ENCODE measurements at regions not wholly inside any gene's neighbourhood (a gene's known extent, or its start where the extent isn't known, plus 50 kb on each side); places are given as distances from the start of the nearest gene placed in this dataset.

DNA sequence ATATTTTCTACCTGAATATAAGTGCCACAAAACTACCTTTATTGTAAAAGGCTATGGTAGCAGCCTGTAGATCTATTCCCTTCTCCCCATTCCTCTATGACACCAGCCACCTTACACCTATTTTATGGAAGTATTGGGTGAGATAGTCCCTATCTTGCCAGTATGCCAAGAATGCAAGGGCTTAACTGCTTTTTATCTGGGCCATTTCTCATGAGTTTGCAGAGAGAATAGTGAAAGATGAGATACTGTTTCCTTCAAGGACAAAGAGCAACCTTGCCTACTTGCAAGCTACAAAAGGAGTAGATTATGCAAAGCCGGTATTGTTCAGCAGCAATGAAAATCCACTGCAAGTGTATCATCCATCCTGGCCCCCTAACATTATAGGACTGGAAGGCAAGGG, 1775.6 kb upstream of the SEL1L start:
- DNase-seq = no peak
- H3K36me3 Mint-ChIP-seq (ENCODE audit: low read depth) = no peaks in the 10 kb centered on the region
- H3K27ac Mint-ChIP-seq = no peak overlapping the region
- no peak overlapping the region for H3K4me3 Mint-ChIP-seq
- peaks cover 4% of the 10 kb centered on the region for H3K9me3 Mint-ChIP-seq
- H3K4me1 Mint-ChIP-seq = no peaks in the 10 kb centered on the region
- H3K27me3 Mint-ChIP-seq = no peaks in the 10 kb centered on the region
- intact Hi-C loops (cut with micrococcal nuclease) = no loop called here

DNA sequence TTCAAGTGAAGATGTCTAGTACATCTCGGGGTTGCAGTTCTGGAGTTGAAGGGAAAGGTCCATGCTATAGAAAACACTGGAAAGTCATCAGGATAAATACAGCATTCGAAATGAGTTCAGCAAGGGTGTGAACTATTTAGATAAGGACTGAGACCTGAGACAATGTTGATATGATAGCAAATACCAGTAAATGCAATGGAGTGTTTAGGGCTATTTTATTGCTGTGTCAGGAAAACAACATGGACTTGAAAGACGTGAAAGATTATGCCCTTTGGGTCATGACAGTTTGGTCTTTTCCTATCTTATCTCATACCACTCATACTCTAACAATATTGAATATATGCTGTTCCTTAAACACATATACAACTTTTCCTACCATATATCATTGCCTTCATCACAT, 1776.2 kb upstream of the SEL1L start:
- Mint-ChIP-seq H3K9me3 (peaks cover 4% of the 10 kb centered on the region), H3K36me3 (ENCODE audit: low read depth) (no peaks in the 10 kb centered on the region), H3K27ac (no peak overlapping the region), H3K27me3 (no peaks in the 10 kb centered on the region), H3K4me1 (no peaks in the 10 kb centered on the region), H3K4me3 (no peak overlapping the region)
- intact Hi-C loops (cut with micrococcal nuclease) = no loop called here
- no peak for DNase-seq

DNA sequence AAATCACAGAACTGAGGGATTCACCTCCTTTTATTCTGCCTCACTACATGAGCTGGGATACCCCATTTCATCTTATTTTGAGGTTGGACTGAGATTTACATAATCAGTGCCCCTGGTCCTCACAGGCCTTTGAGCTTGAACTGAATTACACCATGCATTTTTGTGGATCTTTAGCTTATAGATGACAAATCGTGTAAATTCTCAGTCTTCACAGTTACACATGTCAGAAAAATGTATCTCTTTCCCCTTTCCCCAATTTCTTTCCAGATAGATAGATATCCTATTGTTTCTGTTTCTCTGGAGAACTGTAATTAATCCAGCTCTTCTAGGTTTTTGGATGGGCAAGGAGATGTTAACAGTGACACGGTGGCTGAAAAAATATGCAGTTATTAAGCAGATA, 1778.9 kb upstream of the SEL1L start:
- Mint-ChIP-seq H3K27ac (no peak overlapping the region), H3K27me3 (no peaks in the 10 kb centered on the region), H3K9me3 (peaks cover 4% of the 10 kb centered on the region), H3K4me3 (no peak overlapping the region), H3K36me3 (ENCODE audit: low read depth) (no peaks in the 10 kb centered on the region), H3K4me1 (no peaks in the 10 kb centered on the region)
- intact Hi-C loops (cut with micrococcal nuclease) = no loop called here
- DNase-seq = no peak

DNA sequence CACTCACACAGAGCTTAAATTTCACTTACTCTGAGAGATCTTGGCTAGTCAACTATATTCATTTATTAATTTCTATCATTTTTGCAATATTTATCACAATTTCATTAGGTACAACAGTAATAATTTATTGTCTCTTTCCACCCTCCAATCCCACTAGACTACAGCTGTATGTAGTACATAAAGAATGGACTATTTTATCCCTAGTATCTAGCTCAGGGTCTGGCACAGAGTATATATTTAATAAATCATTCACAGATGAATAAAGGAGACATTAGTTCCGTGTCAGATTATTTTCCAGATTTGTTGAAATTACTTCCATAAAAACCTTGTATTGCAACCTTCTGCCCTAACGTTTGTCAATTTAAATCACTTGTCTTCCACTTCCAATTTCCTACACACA, 1781.1 kb upstream of the SEL1L start:
- Mint-ChIP-seq H3K36me3 (ENCODE audit: low read depth) (no peaks in the 10 kb centered on the region), H3K9me3 (peaks cover 4% of the 10 kb centered on the region), H3K27me3 (no peaks in the 10 kb centered on the region), H3K4me1 (no peaks in the 10 kb centered on the region), H3K27ac (no peak overlapping the region), H3K4me3 (no peak overlapping the region)
- intact Hi-C loops (cut with micrococcal nuclease) = no loop called here
- DNase-seq = no peak

DNA sequence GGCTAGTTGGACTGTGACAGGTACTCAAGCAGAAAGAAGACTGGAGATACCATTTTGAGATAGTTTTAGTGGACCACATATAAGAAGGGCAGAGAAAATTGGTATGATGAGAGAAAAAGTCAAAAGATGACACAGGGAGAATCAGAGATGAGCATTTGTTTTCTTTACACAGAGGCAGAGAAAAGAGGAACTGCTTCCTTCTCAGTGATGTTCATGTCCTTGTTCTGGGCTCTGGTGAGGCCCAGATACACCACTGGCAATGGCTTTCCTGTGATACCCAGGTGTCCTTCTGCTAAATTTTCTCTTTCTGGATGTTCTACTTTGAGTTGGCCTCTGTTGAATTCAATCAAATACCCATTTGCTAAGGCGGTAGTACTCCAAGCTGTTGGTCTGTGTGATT, 1782.7 kb upstream of the SEL1L start:
- H3K9me3 Mint-ChIP-seq = no peaks in the 10 kb centered on the region
- H3K36me3 Mint-ChIP-seq (ENCODE audit: low read depth) = no peaks in the 10 kb centered on the region
- DNase-seq = no peak
- no peak overlapping the region for H3K27ac Mint-ChIP-seq
- intact Hi-C loops (cut with micrococcal nuclease) = no loop called here
- H3K27me3 Mint-ChIP-seq = no peaks in the 10 kb centered on the region
- H3K4me1 Mint-ChIP-seq = no peaks in the 10 kb centered on the region
- H3K4me3 Mint-ChIP-seq = no peak overlapping the region

DNA sequence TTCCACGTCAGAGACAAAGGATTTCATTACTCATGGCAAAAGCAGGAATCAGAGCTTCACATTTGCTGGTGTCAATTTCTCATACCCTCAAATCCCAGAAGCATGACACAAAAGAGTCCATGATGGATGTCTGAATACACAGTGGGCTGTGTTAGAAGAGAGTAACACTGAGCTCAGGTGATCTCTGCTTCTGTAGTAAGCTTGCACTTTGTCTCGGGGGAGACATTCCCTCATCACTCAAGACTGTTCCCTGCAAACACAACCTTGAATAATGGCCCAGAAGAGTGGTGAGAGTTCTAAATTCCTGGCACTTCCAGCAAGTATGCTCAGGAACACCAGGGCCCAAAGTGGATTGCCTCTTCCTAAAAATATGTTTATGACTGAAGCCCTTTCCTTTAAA, 1787.2 kb upstream of the SEL1L start:
- DNase-seq = no peak
- H3K4me3 Mint-ChIP-seq = no peak overlapping the region
- H3K9me3 Mint-ChIP-seq = no peaks in the 10 kb centered on the region
- no peak overlapping the region for H3K27ac Mint-ChIP-seq
- no peaks in the 10 kb centered on the region for H3K27me3 Mint-ChIP-seq
- intact Hi-C loops (cut with micrococcal nuclease) = no loop called here
- no peaks in the 10 kb centered on the region for H3K36me3 Mint-ChIP-seq (ENCODE audit: low read depth)
- no peaks in the 10 kb centered on the region for H3K4me1 Mint-ChIP-seq

DNA sequence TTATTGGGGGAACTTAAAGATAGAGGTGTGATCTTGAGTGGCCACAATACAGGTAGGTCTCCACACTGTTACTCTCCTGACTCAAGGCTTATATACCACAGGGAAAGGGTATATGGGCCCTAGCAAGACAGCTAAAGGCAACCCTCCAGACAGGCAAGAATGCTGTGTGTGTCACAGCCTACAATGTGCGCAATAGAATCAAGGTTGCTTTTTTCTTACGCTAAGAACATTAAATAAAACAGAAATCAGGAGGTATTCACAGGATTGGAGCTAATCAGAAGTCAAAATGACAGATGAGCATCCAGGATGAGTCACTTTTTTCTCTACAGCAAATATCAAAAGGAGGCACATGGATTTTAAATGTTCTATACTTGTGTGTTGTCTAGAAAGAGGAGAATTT, 1797.9 kb upstream of the SEL1L start:
- intact Hi-C loops (cut with micrococcal nuclease) = no loop called here
- H3K9me3 Mint-ChIP-seq = peaks cover 6% of the 10 kb centered on the region
- no peaks in the 10 kb centered on the region for H3K27me3 Mint-ChIP-seq
- no peak overlapping the region for H3K4me3 Mint-ChIP-seq
- H3K36me3 Mint-ChIP-seq (ENCODE audit: low read depth) = no peaks in the 10 kb centered on the region
- no peaks in the 10 kb centered on the region for H3K4me1 Mint-ChIP-seq
- no peak for DNase-seq
- no peak overlapping the region for H3K27ac Mint-ChIP-seq

DNA sequence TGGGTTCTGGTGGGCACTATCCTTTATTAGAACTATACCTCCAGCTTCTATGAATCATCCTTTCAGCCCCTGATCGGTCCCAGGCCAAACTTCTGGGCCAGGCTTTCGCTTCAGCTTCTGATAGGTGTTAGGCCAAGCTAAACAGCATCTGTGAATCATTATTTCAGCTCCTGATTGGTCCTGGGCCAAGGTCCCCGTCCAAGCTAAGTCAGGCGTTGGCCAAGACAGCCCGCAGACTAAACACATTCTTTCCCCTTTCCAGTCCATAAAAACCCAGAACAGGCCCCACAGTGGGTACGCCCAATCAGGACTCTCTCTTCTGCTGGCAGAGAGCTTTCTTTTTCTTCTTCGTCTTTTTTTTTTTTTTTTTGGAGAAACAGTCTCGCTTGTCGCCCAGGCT, 1808.9 kb upstream of the SEL1L start:
- no peak for DNase-seq
- H3K9me3 Mint-ChIP-seq = peaks cover 3% of the 10 kb centered on the region
- H3K4me1 Mint-ChIP-seq = no peaks in the 10 kb centered on the region
- no peaks in the 10 kb centered on the region for H3K27me3 Mint-ChIP-seq
- no peak overlapping the region for H3K27ac Mint-ChIP-seq
- intact Hi-C loops (cut with micrococcal nuclease) = no loop called here
- H3K36me3 Mint-ChIP-seq (ENCODE audit: low read depth) = no peaks in the 10 kb centered on the region
- H3K4me3 Mint-ChIP-seq = no peak overlapping the region

DNA sequence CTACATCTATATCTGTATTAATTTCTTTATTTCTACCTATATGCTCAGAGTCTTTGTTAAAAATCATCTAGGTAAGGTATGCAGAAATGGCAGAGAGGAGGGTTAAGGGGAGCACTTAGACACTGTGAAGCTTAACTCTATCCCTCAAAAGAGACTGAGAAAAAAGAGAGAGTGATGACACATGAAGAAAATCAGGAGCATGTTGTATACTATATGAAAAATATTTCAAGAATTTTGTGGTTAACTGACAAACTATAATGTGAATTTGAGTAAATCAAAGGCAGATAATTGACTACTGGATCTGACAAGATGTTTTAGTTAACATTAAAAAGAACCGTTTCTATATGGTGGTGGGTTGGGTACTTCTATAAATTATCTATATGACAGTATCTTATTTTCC, 1814.2 kb upstream of the SEL1L start:
- Mint-ChIP-seq H3K36me3 (ENCODE audit: low read depth) (no peaks in the 10 kb centered on the region), H3K4me3 (no peak overlapping the region), H3K27me3 (no peaks in the 10 kb centered on the region), H3K4me1 (no peaks in the 10 kb centered on the region), H3K9me3 (peaks cover 5% of the 10 kb centered on the region), H3K27ac (no peak overlapping the region)
- intact Hi-C loops (cut with micrococcal nuclease) = no loop called here
- DNase-seq = no peak

DNA sequence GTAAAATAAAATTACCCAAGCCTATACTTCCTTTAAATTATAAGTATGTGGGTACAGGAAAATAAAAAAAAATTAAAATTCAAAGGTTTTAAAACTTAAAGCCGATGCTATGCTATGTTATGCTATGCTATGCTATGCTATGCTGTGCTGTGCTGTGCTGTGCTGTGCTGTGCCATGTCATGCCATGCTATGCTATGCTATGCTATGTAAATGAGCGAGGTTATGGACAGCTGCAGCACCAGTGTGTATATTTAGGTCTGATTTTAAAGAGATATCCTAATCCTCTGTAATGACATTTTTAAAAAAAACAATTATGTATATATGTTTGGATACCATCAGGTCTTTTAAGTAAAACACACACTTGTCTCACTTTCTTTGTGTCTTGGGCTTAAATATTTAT, 1822.0 kb upstream of the SEL1L start:
- no peaks in the 10 kb centered on the region for H3K27me3 Mint-ChIP-seq
- H3K4me1 Mint-ChIP-seq = no peaks in the 10 kb centered on the region
- H3K27ac Mint-ChIP-seq = no peak overlapping the region
- H3K9me3 Mint-ChIP-seq = peaks cover 8% of the 10 kb centered on the region
- intact Hi-C loops (cut with micrococcal nuclease) = no loop called here
- H3K36me3 Mint-ChIP-seq (ENCODE audit: low read depth) = no peaks in the 10 kb centered on the region
- DNase-seq = no peak
- no peak overlapping the region for H3K4me3 Mint-ChIP-seq

DNA sequence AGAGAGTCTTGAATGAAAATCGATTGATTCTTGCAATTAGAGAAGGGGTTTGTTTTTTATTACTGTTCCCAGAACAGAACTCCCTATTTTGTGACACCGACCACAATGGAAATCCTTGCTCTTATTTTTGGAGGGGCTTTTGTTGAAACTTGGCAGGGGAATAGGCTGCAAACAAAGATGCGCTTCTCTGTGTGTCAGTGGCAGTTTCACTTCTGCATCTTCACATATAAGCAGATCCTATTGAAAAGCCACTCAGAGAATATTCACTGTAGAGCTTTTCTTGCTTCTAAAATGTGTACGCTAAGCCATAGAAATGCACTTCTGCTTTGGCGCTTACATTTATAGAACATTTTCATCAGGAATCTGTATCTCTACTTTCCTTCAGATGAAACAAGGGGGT, 1822.4 kb upstream of the SEL1L start:
- Mint-ChIP-seq H3K4me1 (no peaks in the 10 kb centered on the region), H3K27ac (no peak overlapping the region), H3K4me3 (no peak overlapping the region), H3K36me3 (ENCODE audit: low read depth) (no peaks in the 10 kb centered on the region), H3K27me3 (no peaks in the 10 kb centered on the region), H3K9me3 (peaks cover 8% of the 10 kb centered on the region)
- intact Hi-C loops (cut with micrococcal nuclease) = no loop called here
- DNase-seq = no peak

DNA sequence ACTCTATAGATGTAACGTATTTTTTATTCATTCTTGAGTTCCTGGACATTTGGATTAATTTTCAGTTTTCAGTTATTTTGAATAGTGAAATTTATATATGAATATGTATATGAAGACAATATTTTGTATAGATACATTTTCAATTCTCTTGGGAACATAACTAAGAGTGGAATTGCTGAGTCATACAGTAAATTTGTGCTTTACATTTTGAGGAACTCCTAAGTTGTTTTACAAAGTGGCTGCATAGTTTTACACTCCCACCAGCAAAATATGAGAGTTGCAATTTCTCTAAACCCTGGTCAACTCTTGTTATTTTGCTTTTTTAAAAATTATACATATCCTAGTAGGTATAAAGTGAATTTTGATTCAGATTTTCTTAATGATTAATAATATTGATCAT, 1838.6 kb upstream of the SEL1L start:
- Mint-ChIP-seq H3K36me3 (ENCODE audit: low read depth) (no peaks in the 10 kb centered on the region), H3K4me3 (no peak overlapping the region), H3K27ac (no peak overlapping the region), H3K9me3 (peaks cover 5% of the 10 kb centered on the region), H3K27me3 (no peaks in the 10 kb centered on the region), H3K4me1 (no peaks in the 10 kb centered on the region)
- intact Hi-C loops (cut with micrococcal nuclease) = no loop called here
- DNase-seq = no peak

DNA sequence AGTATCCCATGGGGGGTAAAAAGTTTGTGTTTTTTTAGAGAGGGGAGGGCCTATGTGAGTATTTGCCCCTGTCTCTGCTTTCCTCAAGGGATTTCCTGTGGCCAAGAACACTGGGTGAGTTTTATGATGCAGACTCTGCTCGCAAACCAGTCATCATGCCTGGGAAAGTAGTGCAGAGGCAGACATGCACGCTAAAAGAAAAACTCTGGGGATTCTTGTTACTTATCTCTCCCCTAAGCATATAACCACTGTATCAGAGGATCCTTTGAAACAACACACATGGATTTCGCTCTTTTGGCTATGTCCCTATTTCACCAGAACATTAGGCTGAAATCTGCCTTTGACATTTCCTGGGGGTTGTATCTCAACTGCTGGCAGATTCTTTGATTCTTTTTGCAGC, 1845.8 kb upstream of the SEL1L start:
- Mint-ChIP-seq H3K4me1 (no peaks in the 10 kb centered on the region), H3K9me3 (peaks cover 8% of the 10 kb centered on the region), H3K27me3 (no peaks in the 10 kb centered on the region), H3K4me3 (no peak overlapping the region), H3K27ac (no peak overlapping the region), H3K36me3 (ENCODE audit: low read depth) (no peaks in the 10 kb centered on the region)
- no peak for DNase-seq
- intact Hi-C loops (cut with micrococcal nuclease) = no loop called here

DNA sequence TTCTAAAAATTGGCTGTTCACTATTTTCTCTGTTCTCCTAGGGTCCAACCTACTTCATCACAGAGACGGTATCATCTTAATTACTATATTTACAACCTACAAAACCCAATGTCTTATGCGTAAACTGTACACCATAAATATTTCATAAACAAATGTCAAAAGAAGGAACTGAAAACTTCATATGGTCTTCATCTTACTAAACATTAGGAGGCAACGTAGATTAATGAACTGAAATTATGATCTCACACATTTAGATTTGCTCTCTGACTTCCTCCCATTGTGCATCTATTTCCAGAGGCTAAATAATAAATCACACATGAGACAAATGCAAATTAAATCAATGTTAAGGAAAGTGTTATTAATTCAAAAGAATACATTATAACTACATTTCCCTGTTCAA, 1850.6 kb upstream of the SEL1L start:
- Mint-ChIP-seq H3K27me3 (no peaks in the 10 kb centered on the region), H3K4me1 (no peaks in the 10 kb centered on the region), H3K4me3 (no peak overlapping the region), H3K9me3 (peaks cover 7% of the 10 kb centered on the region), H3K27ac (no peak overlapping the region), H3K36me3 (ENCODE audit: low read depth) (no peaks in the 10 kb centered on the region)
- no peak for DNase-seq
- intact Hi-C loops (cut with micrococcal nuclease) = no loop called here

DNA sequence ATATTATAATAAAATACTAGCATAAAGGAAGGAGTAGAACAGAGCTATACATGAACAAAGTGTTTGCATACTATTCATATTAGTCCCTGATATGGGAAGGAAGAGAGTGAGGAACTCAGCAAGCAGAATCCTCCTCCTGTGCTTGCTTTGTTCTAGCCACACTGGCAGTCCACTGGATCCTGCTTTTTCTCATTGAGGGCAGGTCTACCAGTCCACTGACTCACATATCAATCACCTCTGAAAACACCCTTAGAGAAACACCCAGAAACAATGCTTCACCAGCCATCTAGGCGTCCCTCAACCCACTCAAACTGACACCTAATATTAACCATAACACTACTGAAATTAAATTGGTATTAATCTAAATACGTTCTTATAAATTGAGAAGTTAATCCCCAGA, 1861.7 kb upstream of the SEL1L start:
- Mint-ChIP-seq H3K4me1 (no peaks in the 10 kb centered on the region), H3K36me3 (ENCODE audit: low read depth) (no peaks in the 10 kb centered on the region), H3K27ac (no peak overlapping the region), H3K9me3 (no peaks in the 10 kb centered on the region), H3K4me3 (no peak overlapping the region), H3K27me3 (no peaks in the 10 kb centered on the region)
- no peak for DNase-seq
- intact Hi-C loops (cut with micrococcal nuclease) = no loop called here

DNA sequence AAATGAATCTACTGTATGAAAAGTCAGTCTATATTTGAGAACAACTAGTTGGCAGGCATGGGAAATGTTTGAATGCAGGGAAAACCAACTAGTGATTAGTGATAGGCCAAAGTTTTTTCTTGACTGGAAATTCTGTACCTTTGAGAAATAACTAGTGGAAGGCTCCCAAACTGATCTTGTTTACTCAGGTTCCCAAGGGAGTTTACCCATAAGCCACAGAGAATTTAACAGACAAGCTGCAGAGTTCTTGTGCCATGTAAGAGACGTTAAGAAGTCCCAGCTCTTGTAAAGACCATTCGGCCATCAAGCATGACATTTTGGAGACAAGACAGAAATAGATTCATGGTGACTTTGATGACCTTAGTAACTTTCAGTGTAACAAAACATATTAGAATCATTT, 1882.8 kb upstream of the SEL1L start:
- no peak overlapping the region for H3K4me3 Mint-ChIP-seq

More for the DNA sequence above, 1882.8 kb upstream of the SEL1L start:
- no peaks in the 10 kb centered on the region for H3K27me3 Mint-ChIP-seq
- no peaks in the 10 kb centered on the region for H3K4me1 Mint-ChIP-seq
- intact Hi-C loops (cut with micrococcal nuclease) = no loop called here
- no peak overlapping the region for H3K27ac Mint-ChIP-seq
- no peaks in the 10 kb centered on the region for H3K36me3 Mint-ChIP-seq (ENCODE audit: low read depth)
- DNase-seq = no peak
- H3K9me3 Mint-ChIP-seq = no peaks in the 10 kb centered on the region
